ENCODE measurements at regions not wholly inside any gene's neighbourhood (a gene's known extent, or its start where the extent isn't known, plus 50 kb on each side); places are given as distances from the start of the nearest gene placed in this dataset.

- TF ChIP-seq ARID1B (IDR thresholded peaks at IDR 0.05) (no peak), BCL6 (CRISPR knock-in tag; IDR thresholded peaks at IDR 0.05) (no peak), TRIM25 (IDR thresholded peaks at IDR 0.05; ENCODE audit: borderline replicate concordance) (no peak), ATF1 (CRISPR knock-in tag; IDR thresholded peaks at IDR 0.05) (no peak), ATF1 (tag; IDR thresholded peaks at IDR 0.05) (no peak), EP400 (IDR thresholded peaks at IDR 0.05) (no peak), HNRNPK (IDR thresholded peaks at IDR 0.05; ENCODE audit: low read depth, low read length, poor library complexity, severe bottlenecking) (no peak)
Observed at GRCh38 chr3:157979022-157979421, 127.2 kb downstream of the SHOX2 start (continued).

- CTCF ChIA-PET (ENCODE audit: low intra/inter-chr PET ratio) = no interaction called here
- Histone ChIP-seq H2AFZ (ENCODE audit: low read depth, low read length) (no peak overlapping the region), H3K4me3 (no peak overlapping the region), H3K4me1 (replicated peaks in 1 of 2; ENCODE audit: control insufficient read depth in 2 of 2, insufficient read depth in 2 of 2, low read length in 2 of 2) (no peaks in the 10 kb centered on the region), H3K9ac (ENCODE audit: insufficient read depth in 1 of 2, low read depth in 2 of 2, low read length in 2 of 2) (no peak overlapping the region), H3K9me3 (replicated peaks; ENCODE audit: control insufficient read depth, insufficient read depth, low read depth, low read length) (no peaks in the 10 kb centered on the region), H3K79me2 (ENCODE audit: control insufficient read depth, insufficient read depth, low read length) (no peaks in the 10 kb centered on the region), H3K27ac (ENCODE audit: extremely low read depth, low read depth, low read length) (no peak overlapping the region), H3K27me3 (ENCODE audit: control insufficient read depth in 2 of 2, insufficient read depth in 2 of 2, low read length in 2 of 2) (peaks cover 0 to 4% of the 10 kb centered on the region in 2 experiments; a peak in 2 of 5 replicates), H3K4me2 (ENCODE audit: insufficient read depth, low read length) (no peak overlapping the region), H3K9me1 (ENCODE audit: control insufficient read depth, insufficient read depth, low read length) (no peaks in the 10 kb centered on the region), H3K36me3 (ENCODE audit: control insufficient read depth, insufficient read depth, low read length) (no peaks in the 10 kb centered on the region), H4K20me1 (replicated peaks; ENCODE audit: control insufficient read depth, insufficient read depth, low read length) (no peaks in the 10 kb centered on the region)
- in situ Hi-C loops (cut with MboI) (no loop called here), intact Hi-C loops (cut with micrococcal nuclease) (no loop called here)
- WGBS (ENCODE audit: insufficient coverage, low coverage, missing lambda C conversion rate) = 0% methylated on average over 2 of the region's 2 CpGs
- BruUV-seq (replicated peaks) = no TSS peak
- POLR2A ChIA-PET = interaction anchor here (0.8 to 0.9 kb wide), 2 partner anchors 12 to 19 kb away, joined by 3 read pairs; no protein-coding TSS in a partner anchor
- FAIRE-seq (no peak), DNase-seq (ENCODE audit: extremely low read depth in 1 of 4, low spot score in 3 of 4) (no peak), ATAC-seq (no peak)
- TF ChIP-seq ZHX1 (conservative IDR thresholded peaks at IDR 0.05; ENCODE audit: low read length) = no peak
- TF ChIP-seq KLF13 (tag; IDR thresholded peaks at IDR 0.05; ENCODE audit: borderline replicate concordance, low read depth) = no peak
- TF ChIP-seq RCOR1 (IDR thresholded peaks at IDR 0.05; ENCODE audit: borderline replicate concordance in 1 of 2, low read depth in 2 of 2, low read length in 2 of 2) = no peak
- TF ChIP-seq HINFP (tag; conservative IDR thresholded peaks at IDR 0.05; ENCODE audit: low read depth) = no peak
- TF ChIP-seq IRF2 (CRISPR knock-in tag; IDR thresholded peaks at IDR 0.05) = no peak
- no peak for TF ChIP-seq BCL6 (CRISPR knock-in tag; IDR thresholded peaks at IDR 0.05)
- no peak for TF ChIP-seq MITF (IDR thresholded peaks at IDR 0.05)
- TF ChIP-seq TCF3 (CRISPR knock-in tag; IDR thresholded peaks at IDR 0.05) = no peak
- TF ChIP-seq PURB (CRISPR knock-in tag; IDR thresholded peaks at IDR 0.05; ENCODE audit: low read depth) = no peak
Observed at GRCh38 chr3:157961665-157962064, 144.6 kb downstream of the SHOX2 start.
